ENCODE measurements at regions not wholly inside any gene's neighbourhood (a gene's known extent, or its start where the extent isn't known, plus 50 kb on each side); places are given as distances from the start of the nearest gene placed in this dataset.

DNA sequence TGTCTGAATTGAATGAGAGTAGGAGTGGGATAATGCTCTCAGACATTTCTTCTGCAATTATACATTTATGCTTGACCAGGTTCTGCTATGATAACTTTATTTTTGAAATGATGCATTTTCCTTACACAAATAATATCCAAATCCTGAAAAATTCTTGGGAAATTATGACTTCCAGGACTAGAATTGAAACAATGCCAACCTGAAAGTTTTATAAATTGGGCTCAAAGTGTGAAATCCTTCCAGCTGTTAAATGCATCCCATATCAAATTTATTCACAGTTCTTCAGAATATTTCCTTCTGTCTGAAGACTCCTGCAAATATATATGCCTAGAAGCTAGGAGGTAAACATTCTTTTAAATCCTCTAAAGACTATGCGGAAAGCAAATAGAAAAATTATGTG lies 155.7 kb upstream of the EYA4 start:
- Histone ChIP-seq H3K9me3 (ENCODE audit: low read length) (no peaks in the 10 kb centered on the region), H3K27ac (ENCODE audit: low read length) (no peak overlapping the region), H3K9me2 (replicated peaks; ENCODE audit: low read length) (no peaks in the 10 kb centered on the region), H3K4me2 (ENCODE audit: low read length) (no peak overlapping the region), H3K79me2 (ENCODE audit: low read length) (no peaks in the 10 kb centered on the region), H3K27me3 (ENCODE audit: low read length) (no peaks in the 10 kb centered on the region), H2AFZ (ENCODE audit: low read length) (no peak overlapping the region), H3F3A (ENCODE audit: low read length, unreplicated experiment) (no peaks in the 10 kb centered on the region), H4K20me1 (ENCODE audit: low read length) (no peaks in the 10 kb centered on the region), H3K36me3 (ENCODE audit: low read depth, low read length) (no peaks in the 10 kb centered on the region), H3K4me1 (ENCODE audit: insufficient read depth, low read length) (peaks cover 10% of the 10 kb centered on the region), H3K9ac (ENCODE audit: low read length) (no peak overlapping the region), H3K4me3 (ENCODE audit: low read length) (no peak overlapping the region)
- TF ChIP-seq CTCF (conservative IDR thresholded peaks at IDR 0.05; ENCODE audit: low read depth, low read length) (no peak), EZH2phosphoT487 (IDR thresholded peaks at IDR 0.05; ENCODE audit: borderline replicate concordance, low read length) (no peak), EZH2 (IDR thresholded peaks at IDR 0.05; ENCODE audit: low read length, unreplicated experiment) (no peak)
- DNase-seq, result no peak
- intact Hi-C loops (cut with micrococcal nuclease), result no loop called here
- POLR2A ChIA-PET (ENCODE audit: unreplicated experiment), result no interaction called here
- no TSS peak for BruUV-seq (replicated peaks)
- CTCF ChIA-PET, result no interaction called here
- ATAC-seq, result no peak

DNA sequence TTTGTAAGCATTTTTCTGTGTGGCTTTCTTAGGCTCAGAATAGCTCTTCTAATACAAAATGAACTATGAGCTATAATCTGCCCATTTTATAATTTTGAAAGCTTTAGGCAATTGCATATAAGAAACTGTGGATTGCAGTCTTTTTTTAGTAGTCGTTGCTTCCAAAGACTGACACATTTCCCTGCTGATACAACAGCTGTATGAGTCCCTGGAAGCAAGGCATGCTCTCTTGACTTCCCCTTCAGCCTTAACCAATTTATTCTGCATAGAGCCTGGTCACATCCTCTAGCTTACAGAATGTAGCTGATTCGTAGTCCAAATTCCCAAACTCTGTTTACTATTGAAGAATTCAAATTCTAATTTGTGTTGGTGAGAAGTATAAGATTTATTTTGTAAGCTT lies 155.3 kb upstream of the EYA4 start:
- no peak for TF ChIP-seq EZH2 (IDR thresholded peaks at IDR 0.05; ENCODE audit: low read length, unreplicated experiment)
- no peak for TF ChIP-seq EZH2phosphoT487 (IDR thresholded peaks at IDR 0.05; ENCODE audit: borderline replicate concordance, low read length)
- TF ChIP-seq CTCF (conservative IDR thresholded peaks at IDR 0.05; ENCODE audit: low read depth, low read length), result no peak
- H3K27me3 ChIP-seq (ENCODE audit: low read length), result no peaks in the 10 kb centered on the region
- H3K4me1 ChIP-seq (ENCODE audit: insufficient read depth, low read length), result peaks cover 9% of the 10 kb centered on the region
- H3K4me2 ChIP-seq (ENCODE audit: low read length), result no peak overlapping the region
- no peak overlapping the region for H3K9ac ChIP-seq (ENCODE audit: low read length)
- CTCF ChIA-PET, result no interaction called here
- no peak overlapping the region for H2AFZ ChIP-seq (ENCODE audit: low read length)
- no peaks in the 10 kb centered on the region for H4K20me1 ChIP-seq (ENCODE audit: low read length)
- no peaks in the 10 kb centered on the region for H3K9me2 ChIP-seq (replicated peaks; ENCODE audit: low read length)
- H3K9me3 ChIP-seq (ENCODE audit: low read length), result no peaks in the 10 kb centered on the region
- POLR2A ChIA-PET (ENCODE audit: unreplicated experiment), result no interaction called here
- no peaks in the 10 kb centered on the region for H3K36me3 ChIP-seq (ENCODE audit: low read depth, low read length)
- DNase-seq (no peak), ATAC-seq (no peak)
- no TSS peak for BruUV-seq (replicated peaks)
- no peaks in the 10 kb centered on the region for H3F3A ChIP-seq (ENCODE audit: low read length, unreplicated experiment)
- no peak overlapping the region for H3K27ac ChIP-seq (ENCODE audit: low read length)
- intact Hi-C loops (cut with micrococcal nuclease), result no loop called here
- H3K4me3 ChIP-seq (ENCODE audit: low read length), result no peak overlapping the region
- H3K79me2 ChIP-seq (ENCODE audit: low read length), result no peaks in the 10 kb centered on the region

DNA sequence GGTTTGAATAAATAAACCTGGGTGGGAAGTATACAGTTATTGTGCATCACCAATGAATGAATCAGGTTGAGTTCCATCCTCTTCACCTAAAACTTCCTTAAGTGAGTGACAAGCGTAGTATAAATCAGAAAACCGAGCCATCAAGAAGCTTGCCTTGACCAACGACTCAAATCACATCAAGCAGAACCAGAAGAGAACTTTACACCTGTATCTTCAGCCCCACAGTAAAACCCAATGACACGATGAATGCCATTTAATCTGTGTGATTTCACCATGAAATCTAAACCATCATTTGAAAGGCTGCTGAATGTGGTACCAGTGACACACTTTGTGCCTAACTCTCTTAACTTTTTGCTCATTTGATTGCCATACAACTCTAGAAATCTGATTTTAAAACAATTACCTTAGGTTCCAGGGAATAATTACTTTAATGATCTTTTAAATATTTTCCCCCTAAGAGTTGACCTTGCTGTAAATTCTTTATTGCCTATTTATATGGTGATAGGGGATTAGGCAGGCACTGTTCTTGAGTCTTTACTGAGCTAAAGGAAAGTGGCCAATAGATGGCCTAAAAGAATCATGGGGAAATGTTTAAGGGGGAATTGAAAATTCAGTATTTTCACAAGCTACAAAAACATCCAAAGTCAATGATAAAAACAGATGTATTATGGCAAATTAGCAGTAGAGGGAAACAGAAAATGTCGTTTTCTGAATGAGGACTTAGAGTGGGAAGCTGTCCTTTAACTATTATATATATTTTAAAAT lies 152.0 kb upstream of the EYA4 start:
- no peak for TF ChIP-seq EZH2phosphoT487 (IDR thresholded peaks at IDR 0.05; ENCODE audit: borderline replicate concordance, low read length)
- TF ChIP-seq CTCF (conservative IDR thresholded peaks at IDR 0.05; ENCODE audit: low read depth, low read length), result no peak
- no peak for TF ChIP-seq EZH2 (IDR thresholded peaks at IDR 0.05; ENCODE audit: low read length, unreplicated experiment)
- H2AFZ ChIP-seq (ENCODE audit: low read length), result no peak overlapping the region
- ATAC-seq, result no peak
- H3K27me3 ChIP-seq (ENCODE audit: low read length), result no peaks in the 10 kb centered on the region
- no peaks in the 10 kb centered on the region for H3K79me2 ChIP-seq (ENCODE audit: low read length)
- no peaks in the 10 kb centered on the region for H3K9me2 ChIP-seq (replicated peaks; ENCODE audit: low read length)
- no peaks in the 10 kb centered on the region for H3F3A ChIP-seq (ENCODE audit: low read length, unreplicated experiment)
- no peak overlapping the region for H3K4me2 ChIP-seq (ENCODE audit: low read length)
- intact Hi-C loops (cut with micrococcal nuclease), result no loop called here
- no TSS peak for BruUV-seq (replicated peaks)
- no peaks in the 10 kb centered on the region for H3K36me3 ChIP-seq (ENCODE audit: low read depth, low read length)
- no peaks in the 10 kb centered on the region for H4K20me1 ChIP-seq (ENCODE audit: low read length)
- no peaks in the 10 kb centered on the region for H3K9me3 ChIP-seq (ENCODE audit: low read length)
- H3K4me3 ChIP-seq (ENCODE audit: low read length), result no peak overlapping the region
- H3K9ac ChIP-seq (ENCODE audit: low read length), result no peak overlapping the region
- CTCF ChIA-PET, result interaction anchor here (0.7 kb wide), 1 partner anchor 10 kb away, joined by 3 read pairs; no protein-coding TSS in a partner anchor
- POLR2A ChIA-PET (ENCODE audit: unreplicated experiment), result no interaction called here
- DNase-seq, result no peak
- 0 out of 2 replicates have a peak, but pooled peaks cover 5% of the 10 kb centered on the region for H3K4me1 ChIP-seq (ENCODE audit: insufficient read depth, low read length)
- no peak overlapping the region for H3K27ac ChIP-seq (ENCODE audit: low read length)
